ENCODE measurements at regions not wholly inside any gene's neighbourhood (a gene's known extent, or its start where the extent isn't known, plus 50 kb on each side); places are given as distances from the start of the nearest gene placed in this dataset. TPM values are rescaled to one million over a fixed set of nuclear protein-coding genes. Genes with fewer than 3 reads are reported as not detected.

GRCh38 chr21:17901458-17902079 is 82.4 kb upstream of the C21orf91 start:
- DNase-seq (ENCODE audit: low read depth) = no peak

GRCh38 chr21:17900990-17901385 is 81.8 kb upstream of the C21orf91 start:
- no peak for DNase-seq (ENCODE audit: low read depth)

GRCh38 chr21:17900281-17900989 is 81.3 kb upstream of the C21orf91 start:
- no peak for DNase-seq (ENCODE audit: low read depth)

GRCh38 chr21:17889171-17889570 is 70.0 kb upstream of the C21orf91 start:
- no peak for DNase-seq (ENCODE audit: low read depth)

GRCh38 chr21:17869115-17869514 is 50.0 kb upstream of the C21orf91 start:
- DNase-seq (ENCODE audit: low read depth) = no peak

Small RNAs in the stretch of these regions (small RNA-seq; reads per million reads assigned to genes)
- gene RPL37P3 = not detected
